PC-3 (cell line): ENCODE measurements at regions not wholly inside any gene's neighbourhood (a gene's known extent, or its start where the extent isn't known, plus 50 kb on each side); places are given as distances from the start of the nearest gene placed in this dataset.

Experiments
- ATAC-seq: fragments of 200-7000 bp; cut with Tn5 transposase; 2 replicates; pipeline ENCODE4 v1.9.1; 2020; ENCODE audit warnings: mild to moderate bottlenecking, moderate library complexity
- BruUV-seq: library from RNA; stranded (reverse); fragments of 400-500 nt; replicated peaks from 2 replicates; lab custom pipeline; 2021; lab: Mats Ljungman, UMichigan
- CTCF ChIA-PET: fragments of 300-600 bp; sonication (Branson Sonifier 250); formaldehyde crosslinking; loops from one replicate; lab custom pipeline; 2022; ENCODE audit warnings: antibody characterized with exemption; lab: Charles Lee
- POLR2A ChIA-PET: fragments of 300-600 bp; sonication (Branson Sonifier 250); formaldehyde crosslinking; loops from one replicate; lab custom pipeline; 2022; ENCODE audit warnings: antibody characterized with exemption; ENCODE audit not compliant: unreplicated experiment; lab: Charles Lee
- DNase-seq: peaks from one replicate; pipeline ENCODE4 v3.0.0-alpha.2; 2015
- H2AFZ ChIP-seq: fragments of 300-600 bp; sonication (generic); 2 replicates; pipeline ENCODE4 v1.6.0; 2016; ENCODE audit warnings: antibody characterized with exemption, low read length
- H3F3A ChIP-seq: fragments of 300-600 bp; sonication (generic); one replicate; pipeline ENCODE4 v1.6.0; 2017; ENCODE audit warnings: antibody characterized with exemption, low read length, control low read depth, mild to moderate bottlenecking; ENCODE audit not compliant: unreplicated experiment
- H3K27ac ChIP-seq: fragments of 300-600 bp; sonication (generic); 2 replicates; pipeline ENCODE4 v1.5.1; 2016; ENCODE audit warnings: mild to moderate bottlenecking, low read length
- H3K27me3 ChIP-seq: fragments of 300-600 bp; sonication (generic); 2 replicates; pipeline ENCODE4 v1.6.1; 2016; ENCODE audit warnings: low read length, mixed read lengths
- H3K36me3 ChIP-seq: fragments of 300-600 bp; sonication (generic); 2 replicates; pipeline ENCODE4 v1.6.1; 2016; ENCODE audit warnings: low read depth, mixed run types, low read length, mixed read lengths
- H3K4me1 ChIP-seq: fragments of 300-600 bp; sonication (generic); 2 replicates; pipeline ENCODE4 v1.5.1; 2016; ENCODE audit warnings: low read length; ENCODE audit not compliant: insufficient read depth
- H3K4me2 ChIP-seq: fragments of 300-600 bp; sonication (generic); 2 replicates; pipeline ENCODE4 v1.6.0; 2016; ENCODE audit warnings: low read length
- H3K4me3 ChIP-seq: fragments of 300-600 bp; sonication (generic); 2 replicates; pipeline ENCODE4 v1.5.1; 2016; ENCODE audit warnings: mild to moderate bottlenecking, low read length, mixed read lengths
- H3K79me2 ChIP-seq: fragments of 300-600 bp; sonication (generic); 2 replicates; pipeline ENCODE4 v1.6.1; 2017; ENCODE audit warnings: low read length, mixed read lengths
- H3K9ac ChIP-seq: fragments of 300-600 bp; sonication (generic); 2 replicates; pipeline ENCODE4 v1.6.0; 2016; ENCODE audit warnings: mild to moderate bottlenecking, low read length
- H3K9me2 ChIP-seq: fragments of 300-600 bp; sonication (generic); replicated peaks from 2 replicates; pipeline ENCODE4 v1.6.1; 2016; ENCODE audit warnings: mixed run types, low read length, mixed read lengths
- H3K9me3 ChIP-seq: fragments of 300-600 bp; sonication (generic); 2 replicates; pipeline ENCODE4 v1.6.1; 2016; ENCODE audit warnings: low read length, mixed read lengths
- H4K20me1 ChIP-seq: fragments of 300-600 bp; sonication (generic); 2 replicates; pipeline ENCODE4 v1.6.1; 2016; ENCODE audit warnings: low read length, mixed read lengths
- EZH2 ChIP-seq: fragments of 300-600 bp; sonication (generic); IDR thresholded peaks from one replicate; pipeline ENCODE4 v1.6.1; 2017; ENCODE audit warnings: antibody characterized with exemption, mild to moderate bottlenecking, low read length; ENCODE audit not compliant: unreplicated experiment
- EZH2phosphoT487 ChIP-seq: fragments of 300-600 bp; sonication (generic); IDR thresholded peaks from 2 replicates; pipeline ENCODE4 v1.6.1; 2018; ENCODE audit warnings: mild to moderate bottlenecking, antibody characterized with exemption, low read length, borderline replicate concordance
- intact Hi-C: fragments of 100-400 bp; cut with micrococcal nuclease; formaldehyde crosslinking; loops from 2 replicates; pipeline ENCODE4 v1.9.0; 2023
- TF ChIP-seq, protein P1 (sequence below): fragments of 300-600 bp; sonication (generic); conservative IDR thresholded peaks from 2 replicates; pipeline ENCODE4 v1.5.1; 2017; ENCODE audit warnings: antibody characterized with exemption, low read depth, mild to moderate bottlenecking, low read length

DNA sequence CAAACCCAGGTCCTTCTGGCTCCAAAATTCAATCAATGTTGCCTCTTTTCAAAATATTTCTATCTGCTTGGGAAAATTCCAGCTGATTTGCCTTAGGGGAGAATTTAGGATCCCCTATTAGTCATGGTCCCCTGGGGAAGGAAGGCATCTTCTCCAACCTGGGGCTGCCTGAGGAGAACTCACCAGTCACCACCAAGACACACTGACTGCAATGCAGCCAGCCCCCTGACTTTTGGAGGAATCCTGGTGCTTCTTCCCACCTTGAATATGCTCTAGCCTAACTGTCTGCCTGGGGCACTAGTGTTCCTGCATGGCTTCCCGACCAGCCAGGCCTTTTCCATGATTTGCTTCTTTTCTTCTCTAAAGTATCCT lies 71.8 kb upstream of the BCL2L14 start:
- Histone ChIP-seq H3K9ac (no peak overlapping the region), H3K79me2 (no peaks in the 10 kb centered on the region), H3K9me2 (no peaks in the 10 kb centered on the region), H3F3A (no peaks in the 10 kb centered on the region), H3K4me1 (peaks cover 10% of the 10 kb centered on the region), H3K4me2 (0 out of 2 replicates have a peak overlapping the region, but pooled peaks have one; percentile 31), H2AFZ (peak overlapping the region; percentile 48; the same call in 1 of the 2 replicates), H3K9me3 (no peaks in the 10 kb centered on the region), H4K20me1 (no peaks in the 10 kb centered on the region), H3K36me3 (no peaks in the 10 kb centered on the region), H3K27ac (peak overlapping the region; percentile 69), H3K27me3 (no peaks in the 10 kb centered on the region), H3K4me3 (no peak overlapping the region)
- CTCF ChIA-PET: no interaction called here
- TF ChIP-seq, protein P1, sequence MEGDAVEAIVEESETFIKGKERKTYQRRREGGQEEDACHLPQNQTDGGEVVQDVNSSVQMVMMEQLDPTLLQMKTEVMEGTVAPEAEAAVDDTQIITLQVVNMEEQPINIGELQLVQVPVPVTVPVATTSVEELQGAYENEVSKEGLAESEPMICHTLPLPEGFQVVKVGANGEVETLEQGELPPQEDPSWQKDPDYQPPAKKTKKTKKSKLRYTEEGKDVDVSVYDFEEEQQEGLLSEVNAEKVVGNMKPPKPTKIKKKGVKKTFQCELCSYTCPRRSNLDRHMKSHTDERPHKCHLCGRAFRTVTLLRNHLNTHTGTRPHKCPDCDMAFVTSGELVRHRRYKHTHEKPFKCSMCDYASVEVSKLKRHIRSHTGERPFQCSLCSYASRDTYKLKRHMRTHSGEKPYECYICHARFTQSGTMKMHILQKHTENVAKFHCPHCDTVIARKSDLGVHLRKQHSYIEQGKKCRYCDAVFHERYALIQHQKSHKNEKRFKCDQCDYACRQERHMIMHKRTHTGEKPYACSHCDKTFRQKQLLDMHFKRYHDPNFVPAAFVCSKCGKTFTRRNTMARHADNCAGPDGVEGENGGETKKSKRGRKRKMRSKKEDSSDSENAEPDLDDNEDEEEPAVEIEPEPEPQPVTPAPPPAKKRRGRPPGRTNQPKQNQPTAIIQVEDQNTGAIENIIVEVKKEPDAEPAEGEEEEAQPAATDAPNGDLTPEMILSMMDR: no peak
- TF ChIP-seq EZH2 (no peak), EZH2phosphoT487 (no peak)
- intact Hi-C loops: no loop called here
- ATAC-seq (no peak), DNase-seq (no peak)
- POLR2A ChIA-PET: no interaction called here
- no TSS peak for BruUV-seq

DNA sequence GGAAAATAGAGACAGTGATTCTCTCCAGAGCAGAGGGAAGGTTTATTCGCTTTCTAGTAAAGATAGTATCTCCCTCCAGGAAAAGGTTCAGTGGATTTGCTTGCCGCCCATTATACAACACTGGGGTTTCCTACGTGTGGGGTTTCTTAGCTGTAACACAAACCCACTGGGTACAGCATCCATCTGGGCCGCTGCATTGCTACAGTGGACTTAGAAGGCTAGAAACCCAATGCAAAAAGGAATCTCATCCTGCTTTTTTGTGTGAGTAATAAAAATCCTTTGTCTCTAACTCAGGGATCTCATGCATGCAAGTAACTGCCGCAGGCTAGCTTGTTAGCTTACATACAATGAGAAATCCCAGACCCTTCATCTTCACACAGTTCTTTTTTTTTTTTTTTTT lies 67.1 kb upstream of the BCL2L14 start:
- no peaks in the 10 kb centered on the region for H4K20me1 ChIP-seq
- CTCF ChIA-PET: no interaction called here
- no peak overlapping the region for H3K4me2 ChIP-seq
- POLR2A ChIA-PET: no interaction called here
- no TSS peak for BruUV-seq
- H3K9me2 ChIP-seq: no peaks in the 10 kb centered on the region
- no peak overlapping the region for H3K4me3 ChIP-seq
- no peaks in the 10 kb centered on the region for H3K36me3 ChIP-seq
- peaks cover 24% of the 10 kb centered on the region for H3K4me1 ChIP-seq
- no peaks in the 10 kb centered on the region for H3K9me3 ChIP-seq
- no peak for TF ChIP-seq EZH2
- TF ChIP-seq EZH2phosphoT487: no peak
- TF ChIP-seq, protein P1: no peak
- intact Hi-C loops: no loop called here
- DNase-seq: no peak
- no peak overlapping the region for H2AFZ ChIP-seq
- no peaks in the 10 kb centered on the region for H3K79me2 ChIP-seq
- ATAC-seq: no peak
- H3K27me3 ChIP-seq: no peaks in the 10 kb centered on the region
- H3K27ac ChIP-seq: no peak overlapping the region
- no peak overlapping the region for H3K9ac ChIP-seq
- H3F3A ChIP-seq: no peaks in the 10 kb centered on the region

DNA sequence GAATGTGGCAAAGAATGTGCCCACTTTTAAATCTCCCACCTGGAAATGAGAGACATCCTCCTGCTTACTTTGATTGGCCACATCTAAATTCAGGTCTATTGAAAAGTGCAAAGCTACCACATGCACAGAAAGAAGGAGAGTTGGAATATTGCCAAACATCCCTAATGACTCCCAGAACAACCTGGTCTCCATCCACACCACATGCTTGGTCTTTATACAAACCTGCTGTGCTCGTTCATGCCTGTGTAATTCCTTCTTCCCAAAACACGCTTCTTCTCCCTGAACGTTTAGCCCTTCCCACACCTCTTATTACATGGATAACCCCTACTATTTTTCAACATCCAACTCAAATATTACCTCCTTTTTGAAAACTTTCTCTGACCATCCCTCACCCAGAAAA lies 66.2 kb upstream of the BCL2L14 start:
- ChIA-PET CTCF (no interaction called here), POLR2A (no interaction called here)
- Histone ChIP-seq H3K9me2 (no peaks in the 10 kb centered on the region), H3K4me1 (peaks cover 27% of the 10 kb centered on the region), H3K79me2 (no peaks in the 10 kb centered on the region), H2AFZ (no peak overlapping the region), H3K36me3 (no peaks in the 10 kb centered on the region), H3K4me2 (no peak overlapping the region), H3K27ac (no peak overlapping the region), H3K9me3 (no peaks in the 10 kb centered on the region), H3F3A (no peaks in the 10 kb centered on the region), H3K9ac (no peak overlapping the region), H4K20me1 (no peaks in the 10 kb centered on the region), H3K4me3 (no peak overlapping the region), H3K27me3 (no peaks in the 10 kb centered on the region)
- TF ChIP-seq EZH2 (no peak), EZH2phosphoT487 (no peak)
- TF ChIP-seq, protein P1: no peak
- no peak for ATAC-seq
- intact Hi-C loops: no loop called here
- BruUV-seq: no TSS peak
- no peak for DNase-seq
